ENCODE measurements at regions not wholly inside any gene's neighbourhood (a gene's known extent, or its start where the extent isn't known, plus 50 kb on each side); places are given as distances from the start of the nearest gene placed in this dataset.

GRCh38 chr5:105015098-105015497, 1452.5 kb upstream of the NUDT12 start:
- H3K27ac Mint-ChIP-seq, result no peak overlapping the region
- no peak for ATAC-seq (replicated peaks in 1 of 4)
- no peaks in the 10 kb centered on the region for H3K36me3 Mint-ChIP-seq

GRCh38 chr5:104998572-104998971, 1436.0 kb upstream of the NUDT12 start:
- no peak for DNase-seq
- Mint-ChIP-seq H3K4me1 (no peaks in the 10 kb centered on the region), H3K27ac (no peak overlapping the region), H3K27me3 (no peaks in the 10 kb centered on the region), H3K9me3 (peaks cover 8 to 14% (median 10%) of the 10 kb centered on the region in 3 donors), H3K4me3 (no peak overlapping the region), H3K36me3 (no peaks in the 10 kb centered on the region)
- WGBS (ENCODE audit: insufficient coverage), result no CpG with 5 or more reads among the region's 1 CpG
- Histone ChIP-seq H3K9me3 (no peaks in the 10 kb centered on the region), H3K36me3 (ENCODE audit: control insufficient read depth in 2 of 2, extremely low read depth in 1 of 2, insufficient read depth in 1 of 2, low read length in 1 of 2) (no peaks in the 10 kb centered on the region), H3K27me3 (replicated peaks in 1 of 2; ENCODE audit: control insufficient read depth in 2 of 2, extremely low read depth in 1 of 2, insufficient read depth in 2 of 2, low read length in 1 of 2) (no peaks in the 10 kb centered on the region), H3K4me1 (ENCODE audit: control insufficient read depth in 1 of 2, extremely low read depth in 1 of 2, insufficient read depth in 2 of 2, low read length in 2 of 2) (no peaks in the 10 kb centered on the region), H3K27ac (ENCODE audit: low read length) (no peak overlapping the region), H3K4me3 (ENCODE audit: control insufficient read depth in 1 of 2, extremely low read depth in 1 of 2, low read length in 1 of 2) (no peak overlapping the region)
- CTCF ChIA-PET, result no interaction called here
- no peak for ATAC-seq (replicated peaks in 1 of 4)
- POLR2A ChIA-PET, result no interaction called here

More at GRCh38 chr5:105015098-105015497, 1452.5 kb upstream of the NUDT12 start:
- Histone ChIP-seq H3K9me3 (no peaks in the 10 kb centered on the region), H3K27ac (ENCODE audit: low read length) (no peak overlapping the region), H3K27me3 (replicated peaks in 1 of 2; ENCODE audit: control insufficient read depth in 2 of 2, extremely low read depth in 1 of 2, insufficient read depth in 2 of 2, low read length in 1 of 2) (no peaks in the 10 kb centered on the region), H3K4me1 (ENCODE audit: control insufficient read depth in 1 of 2, extremely low read depth in 1 of 2, insufficient read depth in 2 of 2, low read length in 2 of 2) (no peaks in the 10 kb centered on the region), H3K4me3 (ENCODE audit: control insufficient read depth in 1 of 2, extremely low read depth in 1 of 2, low read length in 1 of 2) (no peak overlapping the region), H3K36me3 (ENCODE audit: control insufficient read depth in 2 of 2, extremely low read depth in 1 of 2, insufficient read depth in 1 of 2, low read length in 1 of 2) (no peaks in the 10 kb centered on the region)
- no peak for DNase-seq
- peaks cover 5 to 12% (median 9%) of the 10 kb centered on the region in 3 donors for H3K9me3 Mint-ChIP-seq
- CTCF ChIA-PET, result no interaction called here
- no peaks in the 10 kb centered on the region for H3K4me1 Mint-ChIP-seq
- H3K4me3 Mint-ChIP-seq, result no peak overlapping the region
- POLR2A ChIA-PET, result interaction anchor here in 1 of 2 donors (0.6 kb wide), 1 partner anchor 518 kb away, joined by 3 read pairs; no protein-coding TSS in a partner anchor
- no CpG with 5 or more reads among the region's 3 CpGs for WGBS (ENCODE audit: insufficient coverage)
- no peaks in the 10 kb centered on the region for H3K27me3 Mint-ChIP-seq

GRCh38 chr5:104998169-104998568, 1435.6 kb upstream of the NUDT12 start:
- no CpG with 5 or more reads among the region's 1 CpG for WGBS (ENCODE audit: insufficient coverage)
- ATAC-seq (replicated peaks in 1 of 4) (no peak), DNase-seq (no peak)
- Histone ChIP-seq H3K27me3 (replicated peaks in 1 of 2; ENCODE audit: control insufficient read depth in 2 of 2, extremely low read depth in 1 of 2, insufficient read depth in 2 of 2, low read length in 1 of 2) (no peaks in the 10 kb centered on the region), H3K36me3 (ENCODE audit: control insufficient read depth in 2 of 2, extremely low read depth in 1 of 2, insufficient read depth in 1 of 2, low read length in 1 of 2) (no peaks in the 10 kb centered on the region), H3K27ac (ENCODE audit: low read length) (no peak overlapping the region), H3K4me1 (ENCODE audit: control insufficient read depth in 1 of 2, extremely low read depth in 1 of 2, insufficient read depth in 2 of 2, low read length in 2 of 2) (no peaks in the 10 kb centered on the region), H3K9me3 (no peaks in the 10 kb centered on the region), H3K4me3 (ENCODE audit: control insufficient read depth in 1 of 2, extremely low read depth in 1 of 2, low read length in 1 of 2) (no peak overlapping the region)
- Mint-ChIP-seq H3K36me3 (no peaks in the 10 kb centered on the region), H3K9me3 (peaks cover 6 to 11% (median 9%) of the 10 kb centered on the region in 3 donors), H3K27ac (no peak overlapping the region), H3K4me1 (no peaks in the 10 kb centered on the region), H3K27me3 (no peaks in the 10 kb centered on the region), H3K4me3 (no peak overlapping the region)
- CTCF ChIA-PET, result no interaction called here
- POLR2A ChIA-PET, result no interaction called here

- CTCF ChIA-PET, result no interaction called here
- no peak for ATAC-seq (replicated peaks in 1 of 4)
- H3K36me3 ChIP-seq (ENCODE audit: control insufficient read depth in 2 of 2, extremely low read depth in 1 of 2, insufficient read depth in 1 of 2, low read length in 1 of 2), result no peaks in the 10 kb centered on the region
Measured at GRCh38 chr5:104987074-104987473, 1424.5 kb upstream of the NUDT12 start.

GRCh38 chr5:104977529-104977928, 1414.9 kb upstream of the NUDT12 start:
- DNase-seq (no peak), ATAC-seq (replicated peaks in 1 of 4) (no peak)
- H3K9me3 ChIP-seq, result no peaks in the 10 kb centered on the region
- no peak overlapping the region for H3K4me3 ChIP-seq (ENCODE audit: control insufficient read depth in 1 of 2, extremely low read depth in 1 of 2, low read length in 1 of 2)
- no peaks in the 10 kb centered on the region for H3K27me3 Mint-ChIP-seq
- H3K4me1 ChIP-seq (ENCODE audit: control insufficient read depth in 1 of 2, extremely low read depth in 1 of 2, insufficient read depth in 2 of 2, low read length in 2 of 2), result no peaks in the 10 kb centered on the region
- H3K36me3 ChIP-seq (ENCODE audit: control insufficient read depth in 2 of 2, extremely low read depth in 1 of 2, insufficient read depth in 1 of 2, low read length in 1 of 2), result no peaks in the 10 kb centered on the region
- H3K27me3 ChIP-seq (replicated peaks in 1 of 2; ENCODE audit: control insufficient read depth in 2 of 2, extremely low read depth in 1 of 2, insufficient read depth in 2 of 2, low read length in 1 of 2), result no peaks in the 10 kb centered on the region
- H3K27ac Mint-ChIP-seq, result no peak overlapping the region
- no peak overlapping the region for H3K27ac ChIP-seq (ENCODE audit: low read length)
- WGBS (ENCODE audit: insufficient coverage), result no CpG with 5 or more reads among the region's 2 CpGs
- peaks cover 15 to 26% (median 16%) of the 10 kb centered on the region in 3 donors for H3K9me3 Mint-ChIP-seq
- H3K4me3 Mint-ChIP-seq, result no peak overlapping the region
- POLR2A ChIA-PET, result no interaction called here
- CTCF ChIA-PET, result no interaction called here
- H3K36me3 Mint-ChIP-seq, result no peaks in the 10 kb centered on the region
- H3K4me1 Mint-ChIP-seq, result no peaks in the 10 kb centered on the region

More at GRCh38 chr5:104987074-104987473, 1424.5 kb upstream of the NUDT12 start:
- no peak overlapping the region for H3K27ac ChIP-seq (ENCODE audit: low read length)
- no peaks in the 10 kb centered on the region for H3K27me3 ChIP-seq (replicated peaks in 1 of 2; ENCODE audit: control insufficient read depth in 2 of 2, extremely low read depth in 1 of 2, insufficient read depth in 2 of 2, low read length in 1 of 2)
- no peaks in the 10 kb centered on the region for H3K4me1 ChIP-seq (ENCODE audit: control insufficient read depth in 1 of 2, extremely low read depth in 1 of 2, insufficient read depth in 2 of 2, low read length in 2 of 2)
- H3K27ac Mint-ChIP-seq, result no peak overlapping the region
- H3K4me3 Mint-ChIP-seq, result no peak overlapping the region
- H3K4me3 ChIP-seq (ENCODE audit: control insufficient read depth in 1 of 2, extremely low read depth in 1 of 2, low read length in 1 of 2), result no peak overlapping the region
- DNase-seq, result no peak
- POLR2A ChIA-PET, result no interaction called here
- no peaks in the 10 kb centered on the region for H3K36me3 Mint-ChIP-seq
- H3K4me1 Mint-ChIP-seq, result no peaks in the 10 kb centered on the region
- no peaks in the 10 kb centered on the region for H3K27me3 Mint-ChIP-seq
- H3K9me3 ChIP-seq, result no peaks in the 10 kb centered on the region
- peaks cover 11 to 28% (median 20%) of the 10 kb centered on the region in 3 donors for H3K9me3 Mint-ChIP-seq

GRCh38 chr5:104967806-104968410, 1405.3 kb upstream of the NUDT12 start:
- DNase-seq (no peak), ATAC-seq (replicated peaks in 1 of 4) (no peak)
- H3K4me3 Mint-ChIP-seq, result no peak overlapping the region
- Histone ChIP-seq H3K36me3 (ENCODE audit: control insufficient read depth in 2 of 2, extremely low read depth in 1 of 2, insufficient read depth in 1 of 2, low read length in 1 of 2) (no peaks in the 10 kb centered on the region), H3K27ac (ENCODE audit: low read length) (no peak overlapping the region), H3K4me1 (ENCODE audit: control insufficient read depth in 1 of 2, extremely low read depth in 1 of 2, insufficient read depth in 2 of 2, low read length in 2 of 2) (no peaks in the 10 kb centered on the region), H3K4me3 (ENCODE audit: control insufficient read depth in 1 of 2, extremely low read depth in 1 of 2, low read length in 1 of 2) (no peak overlapping the region), H3K27me3 (replicated peaks in 1 of 2; ENCODE audit: control insufficient read depth in 2 of 2, extremely low read depth in 1 of 2, insufficient read depth in 2 of 2, low read length in 1 of 2) (no peaks in the 10 kb centered on the region), H3K9me3 (no peaks in the 10 kb centered on the region)
- no peak overlapping the region for H3K27ac Mint-ChIP-seq
- H3K4me1 Mint-ChIP-seq, result no peaks in the 10 kb centered on the region
- H3K27me3 Mint-ChIP-seq, result no peaks in the 10 kb centered on the region
- 60% methylated on average over 1 of the region's 4 CpGs for WGBS (ENCODE audit: insufficient coverage)
- ChIA-PET CTCF (no interaction called here), POLR2A (no interaction called here)
- H3K9me3 Mint-ChIP-seq, result peaks cover 5 to 8% (median 7%) of the 10 kb centered on the region in 3 donors
- no peaks in the 10 kb centered on the region for H3K36me3 Mint-ChIP-seq

- H3K9me3 Mint-ChIP-seq, result peaks cover 8 to 10% (median 9%) of the 10 kb centered on the region in 3 donors
- Histone ChIP-seq H3K36me3 (ENCODE audit: control insufficient read depth in 2 of 2, extremely low read depth in 1 of 2, insufficient read depth in 1 of 2, low read length in 1 of 2) (no peaks in the 10 kb centered on the region), H3K27me3 (replicated peaks in 1 of 2; ENCODE audit: control insufficient read depth in 2 of 2, extremely low read depth in 1 of 2, insufficient read depth in 2 of 2, low read length in 1 of 2) (no peaks in the 10 kb centered on the region), H3K4me1 (ENCODE audit: control insufficient read depth in 1 of 2, extremely low read depth in 1 of 2, insufficient read depth in 2 of 2, low read length in 2 of 2) (no peaks in the 10 kb centered on the region), H3K27ac (ENCODE audit: low read length) (no peak overlapping the region), H3K9me3 (no peaks in the 10 kb centered on the region), H3K4me3 (ENCODE audit: control insufficient read depth in 1 of 2, extremely low read depth in 1 of 2, low read length in 1 of 2) (no peak overlapping the region)
- no peaks in the 10 kb centered on the region for H3K27me3 Mint-ChIP-seq
- WGBS (ENCODE audit: insufficient coverage), result no CpG with 5 or more reads among the region's 1 CpG
- POLR2A ChIA-PET, result no interaction called here
- no peak overlapping the region for H3K27ac Mint-ChIP-seq
- no peak overlapping the region for H3K4me3 Mint-ChIP-seq
- DNase-seq, result no peak
- no peaks in the 10 kb centered on the region for H3K4me1 Mint-ChIP-seq
- CTCF ChIA-PET, result interaction anchor here in 1 of 2 donors (0.5 kb wide), 1 partner anchor 384 kb away, joined by 3 read pairs; no protein-coding TSS in a partner anchor
- ATAC-seq (replicated peaks in 1 of 4), result no peak
- H3K36me3 Mint-ChIP-seq, result no peaks in the 10 kb centered on the region
Measured at GRCh38 chr5:104965006-104965405, 1402.4 kb upstream of the NUDT12 start.

Measured in T-cell (primary cell).